Vagina (tissue), 2 donors: ENCODE measurements at regions not wholly inside any gene's neighbourhood (a gene's known extent, or its start where the extent isn't known, plus 50 kb on each side); places are given as distances from the start of the nearest gene placed in this dataset.

Experiments
- DNase-seq, 2 donors: peaks; one replicate each; pipeline ENCODE4 v3.0.0-alpha.2; 2017; ENCODE audit errors: extremely low spot score in 2 of 2
- H3K27ac ChIP-seq: fragments of 200-600 bp; sonication (generic); one replicate; pipeline ENCODE4 v1.5.1; 2019
- H3K27me3 ChIP-seq: fragments of 200-600 bp; sonication (generic); one replicate; pipeline ENCODE4 v1.5.1; 2019
- H3K36me3 ChIP-seq, 2 donors: fragments of 200-600 bp; sonication (generic); one replicate each; pipeline ENCODE4 v1.5.1; 2017 to 2019
- H3K4me1 ChIP-seq: fragments of 200-600 bp; sonication (generic); one replicate; pipeline ENCODE4 v1.5.1; 2019
- H3K4me3 ChIP-seq, 2 donors: fragments of 200-600 bp; sonication (generic); 1 replicate in 1 of 2; 2 replicates in 1 of 2; pipeline ENCODE4 v1.5.1; 2016 to 2019
- H3K9me3 ChIP-seq: fragments of 200-600 bp; sonication (generic); one replicate; pipeline ENCODE4 v1.5.1; 2019
- POLR2A ChIP-seq, 2 donors: fragments of 450-650 bp; IDR thresholded peaks; one replicate each; pipeline ENCODE4 v1.6.1; 2017; ENCODE audit warnings: antibody characterized with exemption in 2 of 2, mild to moderate bottlenecking in 2 of 2, moderate library complexity in 2 of 2
- POLR2AphosphoS5 ChIP-seq, 2 donors: sonication (generic); formaldehyde crosslinking; IDR thresholded peaks; one replicate each; pipeline ENCODE4 v1.9.0; 2017; ENCODE audit warnings: antibody characterized with exemption in 2 of 2, mild to moderate bottlenecking in 2 of 2, low read depth in 1 of 2; ENCODE audit not compliant: insufficient read depth in 1 of 2
- intact Hi-C: fragments of 100-400 bp; cut with DNase I; formaldehyde crosslinking; loops from one replicate; pipeline ENCODE4 v1.15.1; 2023
- TF ChIP-seq, protein P1 (sequence below), 3 experiments: fragments of 450-650 bp in 2 of 3; fragments of 200-600 bp in 1 of 3; sonication (generic) in 1 of 3; IDR thresholded peaks; one replicate each; pipeline ENCODE4 v1.5.1; 2017 to 2019; ENCODE audit warnings: antibody characterized with exemption in 3 of 3, mild to moderate bottlenecking in 2 of 3, moderate library complexity in 2 of 3

DNA sequence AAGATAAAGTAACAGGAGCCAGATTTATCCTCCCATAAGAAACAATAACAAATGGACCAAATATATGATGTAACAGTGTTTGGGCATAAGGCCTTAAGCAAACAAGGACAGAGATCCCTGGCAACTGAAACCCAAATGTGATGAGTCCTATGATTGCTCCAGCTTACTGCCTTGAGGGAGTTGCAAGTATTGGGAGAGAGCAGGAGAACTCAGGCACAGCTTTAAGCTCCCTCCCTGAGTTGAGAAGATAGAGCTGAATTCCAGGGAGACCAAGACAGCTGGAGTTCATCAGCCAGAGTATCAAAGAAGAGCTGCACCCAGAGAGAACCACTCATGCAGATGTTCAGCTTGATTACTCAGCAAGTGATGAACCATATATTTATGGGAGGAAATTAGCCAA, 814.5 kb upstream of the RAB6C start:
- Histone ChIP-seq H3K4me3 (no peak overlapping the region), H3K27ac (no peak overlapping the region), H3K9me3 (no peaks in the 10 kb centered on the region), H3K4me1 (peaks cover 6% of the 10 kb centered on the region), H3K36me3 (no peaks in the 10 kb centered on the region), H3K27me3 (no peaks in the 10 kb centered on the region)
- TF ChIP-seq POLR2A (IDR thresholded peaks at IDR 0.05), result no peak
- TF ChIP-seq, protein P1, sequence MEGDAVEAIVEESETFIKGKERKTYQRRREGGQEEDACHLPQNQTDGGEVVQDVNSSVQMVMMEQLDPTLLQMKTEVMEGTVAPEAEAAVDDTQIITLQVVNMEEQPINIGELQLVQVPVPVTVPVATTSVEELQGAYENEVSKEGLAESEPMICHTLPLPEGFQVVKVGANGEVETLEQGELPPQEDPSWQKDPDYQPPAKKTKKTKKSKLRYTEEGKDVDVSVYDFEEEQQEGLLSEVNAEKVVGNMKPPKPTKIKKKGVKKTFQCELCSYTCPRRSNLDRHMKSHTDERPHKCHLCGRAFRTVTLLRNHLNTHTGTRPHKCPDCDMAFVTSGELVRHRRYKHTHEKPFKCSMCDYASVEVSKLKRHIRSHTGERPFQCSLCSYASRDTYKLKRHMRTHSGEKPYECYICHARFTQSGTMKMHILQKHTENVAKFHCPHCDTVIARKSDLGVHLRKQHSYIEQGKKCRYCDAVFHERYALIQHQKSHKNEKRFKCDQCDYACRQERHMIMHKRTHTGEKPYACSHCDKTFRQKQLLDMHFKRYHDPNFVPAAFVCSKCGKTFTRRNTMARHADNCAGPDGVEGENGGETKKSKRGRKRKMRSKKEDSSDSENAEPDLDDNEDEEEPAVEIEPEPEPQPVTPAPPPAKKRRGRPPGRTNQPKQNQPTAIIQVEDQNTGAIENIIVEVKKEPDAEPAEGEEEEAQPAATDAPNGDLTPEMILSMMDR (IDR thresholded peaks at IDR 0.05), result no peak
- intact Hi-C loops, result no loop called here
- peak in 1 of 2 donors; percentile 62 for DNase-seq

DNA sequence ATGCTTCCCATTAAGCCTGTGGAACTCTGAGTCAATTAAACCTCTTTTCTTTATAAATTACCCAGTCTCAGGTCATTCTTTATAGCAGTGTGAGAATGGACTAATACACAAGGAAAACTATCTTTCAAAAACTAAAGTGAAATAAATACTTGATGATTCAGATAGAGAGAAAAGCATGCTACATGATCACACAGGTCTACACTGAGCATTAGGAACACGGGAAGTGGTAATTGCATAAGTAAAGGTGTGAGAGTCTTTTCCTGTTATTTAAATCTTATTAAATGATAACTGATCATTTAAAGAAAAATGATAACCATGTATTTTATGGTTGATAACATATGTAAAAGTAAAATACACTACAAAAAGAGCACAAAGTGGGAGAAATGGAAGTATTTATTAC, 812.0 kb upstream of the RAB6C start:
- H3K9me3 ChIP-seq, result no peaks in the 10 kb centered on the region
- no peak for DNase-seq
- intact Hi-C loops, result no loop called here
- no peak overlapping the region for H3K27ac ChIP-seq
- H3K4me1 ChIP-seq, result no peaks in the 10 kb centered on the region
- no peak overlapping the region for H3K4me3 ChIP-seq
- no peaks in the 10 kb centered on the region for H3K27me3 ChIP-seq
- no peaks in the 10 kb centered on the region for H3K36me3 ChIP-seq
- no peak for TF ChIP-seq POLR2A (IDR thresholded peaks at IDR 0.05)
- no peak for TF ChIP-seq POLR2AphosphoS5 (IDR thresholded peaks at IDR 0.05; ENCODE audit: insufficient read depth in 1 of 2, low read depth in 1 of 2)
- TF ChIP-seq, protein P1 (IDR thresholded peaks at IDR 0.05), result no peak

DNA sequence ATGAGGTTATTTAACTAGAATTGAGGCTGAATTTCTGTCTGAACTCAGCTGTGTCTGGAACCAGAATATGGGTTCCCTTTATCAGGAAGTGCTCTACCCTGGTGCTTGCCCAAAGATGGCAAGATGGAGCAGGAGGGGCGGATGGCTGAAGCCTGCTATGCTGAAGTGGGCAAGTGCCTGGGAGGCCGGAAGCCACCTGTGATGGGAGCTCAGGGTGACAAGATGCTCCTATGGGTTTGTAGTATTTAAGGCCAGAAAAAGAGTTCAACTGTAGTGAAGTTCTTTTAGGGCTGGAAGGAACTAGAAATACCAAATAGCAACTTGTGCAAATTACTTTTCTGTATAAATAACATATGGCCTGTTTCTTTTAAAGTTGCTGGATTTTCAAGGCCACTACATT, 808.9 kb upstream of the RAB6C start:
- peak in 1 of 2 donors; percentile 76 for DNase-seq
- no peaks in the 10 kb centered on the region for H3K27me3 ChIP-seq
- intact Hi-C loops, result no loop called here
- H3K4me1 ChIP-seq, result no peaks in the 10 kb centered on the region
- H3K9me3 ChIP-seq, result no peaks in the 10 kb centered on the region
- H3K36me3 ChIP-seq, result no peaks in the 10 kb centered on the region
- TF ChIP-seq, protein P1 (IDR thresholded peaks at IDR 0.05), result no peak
- no peak for TF ChIP-seq POLR2A (IDR thresholded peaks at IDR 0.05)
- no peak for TF ChIP-seq POLR2AphosphoS5 (IDR thresholded peaks at IDR 0.05; ENCODE audit: insufficient read depth in 1 of 2, low read depth in 1 of 2)
- H3K4me3 ChIP-seq, result no peak overlapping the region
- no peak overlapping the region for H3K27ac ChIP-seq

DNA sequence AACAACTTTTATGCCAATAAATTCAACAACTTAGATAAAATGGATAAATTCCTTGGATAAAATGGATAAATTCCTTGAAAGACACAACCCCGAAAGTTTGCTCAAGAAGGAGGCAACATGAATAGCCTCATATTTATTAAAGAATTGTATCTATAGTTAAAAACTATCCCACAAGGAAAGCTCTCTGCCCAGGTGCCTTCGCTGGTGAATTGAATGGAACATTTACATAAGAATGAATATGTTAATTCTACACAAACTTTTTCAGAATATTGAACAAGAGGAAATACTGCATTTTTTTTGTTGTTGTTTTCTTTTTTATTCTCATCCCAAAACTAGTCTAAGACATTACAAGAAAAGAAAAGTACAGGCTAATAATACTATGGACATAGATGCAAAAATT, 805.3 kb upstream of the RAB6C start:
- Histone ChIP-seq H3K36me3 (no peaks in the 10 kb centered on the region), H3K4me3 (no peak overlapping the region), H3K27me3 (no peaks in the 10 kb centered on the region), H3K9me3 (no peaks in the 10 kb centered on the region), H3K4me1 (no peaks in the 10 kb centered on the region), H3K27ac (no peak overlapping the region)
- no peak for DNase-seq
- intact Hi-C loops, result no loop called here
- no peak for TF ChIP-seq POLR2AphosphoS5 (IDR thresholded peaks at IDR 0.05; ENCODE audit: insufficient read depth in 1 of 2, low read depth in 1 of 2)
- no peak for TF ChIP-seq POLR2A (IDR thresholded peaks at IDR 0.05)
- TF ChIP-seq, protein P1 (IDR thresholded peaks at IDR 0.05), result no peak

DNA sequence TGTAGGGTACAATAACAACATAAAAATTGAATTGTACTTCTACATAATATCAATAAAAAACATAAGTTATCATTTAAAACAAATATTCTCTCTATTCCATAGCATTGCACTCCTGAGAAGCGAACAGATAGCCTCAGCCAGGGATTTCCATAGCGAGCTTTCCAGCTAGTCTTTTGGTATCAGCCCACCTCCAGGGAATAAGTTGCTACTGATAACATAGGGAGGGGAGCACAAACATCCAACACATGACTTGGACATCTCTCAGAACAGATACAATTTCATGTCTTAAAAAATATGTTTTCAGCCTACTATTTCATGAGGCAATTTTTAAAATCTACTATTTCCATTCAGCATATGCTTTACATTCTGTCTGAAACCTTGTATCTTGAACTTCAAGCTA, 804.4 kb upstream of the RAB6C start:
- intact Hi-C loops, result no loop called here
- TF ChIP-seq, protein P1 (IDR thresholded peaks at IDR 0.05), result no peak
- TF ChIP-seq POLR2A (IDR thresholded peaks at IDR 0.05) (no peak), POLR2AphosphoS5 (IDR thresholded peaks at IDR 0.05; ENCODE audit: insufficient read depth in 1 of 2, low read depth in 1 of 2) (no peak)

More for the DNA sequence above, 804.4 kb upstream of the RAB6C start:
- no peak overlapping the region for H3K4me3 ChIP-seq
- no peaks in the 10 kb centered on the region for H3K9me3 ChIP-seq
- H3K4me1 ChIP-seq, result no peaks in the 10 kb centered on the region
- H3K27ac ChIP-seq, result no peak overlapping the region
- no peaks in the 10 kb centered on the region for H3K27me3 ChIP-seq
- no peaks in the 10 kb centered on the region for H3K36me3 ChIP-seq
- no peak for DNase-seq
